NCI-H82 treated with DMSO at 0.1 percent for 48 hours (cell line): ENCODE measurements at regions not wholly inside any gene's neighbourhood (a gene's known extent, or its start where the extent isn't known, plus 50 kb on each side); places are given as distances from the start of the nearest gene placed in this dataset.

Experiments used
- DNase-seq: peaks from one replicate; lab custom pipeline; 2025; ENCODE audit not compliant: unreplicated experiment; lab: John Stamatoyannopoulos, UW

GRCh38 chr2:155830351-155830750 is 502.2 kb downstream of the NR4A2 start:
- peak; percentile 11 for DNase-seq

- peak; percentile 48 for DNase-seq
Observed at GRCh38 chr2:155825876-155826275, 506.6 kb downstream of the NR4A2 start.

GRCh38 chr2:155815851-155816250 is 516.7 kb downstream of the NR4A2 start:
- DNase-seq, result peak; percentile 49

GRCh38 chr2:155815275-155815674 is 517.2 kb downstream of the NR4A2 start:
- no peak for DNase-seq

GRCh38 chr2:155810411-155810810 is 522.1 kb downstream of the NR4A2 start:
- no peak for DNase-seq

GRCh38 chr2:155802888-155803287 is 529.6 kb downstream of the NR4A2 start:
- no peak for DNase-seq

GRCh38 chr2:155792666-155793065 is 539.9 kb downstream of the NR4A2 start:
- DNase-seq, result no peak

- DNase-seq, result no peak
Observed at GRCh38 chr2:155770516-155770915, 562.0 kb downstream of the NR4A2 start.

- no peak for DNase-seq
Observed at GRCh38 chr2:155766342-155767115, 566.0 kb downstream of the NR4A2 start.

GRCh38 chr2:155755481-155755880 is 577.0 kb downstream of the NR4A2 start:
- no peak for DNase-seq

GRCh38 chr2:155748131-155748530 is 584.4 kb downstream of the NR4A2 start:
- DNase-seq, result peak; percentile 87

- no peak for DNase-seq
Observed at GRCh38 chr2:155747531-155747930, 585.0 kb downstream of the NR4A2 start.

GRCh38 chr2:155733091-155733853 is 599.2 kb downstream of the NR4A2 start:
- peak; percentile 94 for DNase-seq

- no peak for DNase-seq
Observed at GRCh38 chr2:155730804-155731203, 601.7 kb downstream of the NR4A2 start.

GRCh38 chr2:155727187-155727895 is 605.2 kb downstream of the NR4A2 start:
- no peak for DNase-seq

GRCh38 chr2:155722290-155722689 is 610.2 kb downstream of the NR4A2 start:
- no peak for DNase-seq

GRCh38 chr2:155715705-155716104 is 616.8 kb downstream of the NR4A2 start:
- DNase-seq, result no peak

GRCh38 chr2:155714983-155715382 is 617.5 kb downstream of the NR4A2 start:
- DNase-seq, result no peak

GRCh38 chr2:155708071-155708470 is 624.5 kb downstream of the NR4A2 start:
- no peak for DNase-seq

- DNase-seq, result no peak
Observed at GRCh38 chr2:155703917-155704316, 628.6 kb downstream of the NR4A2 start.

GRCh38 chr2:155703048-155703447 is 629.5 kb downstream of the NR4A2 start:
- no peak for DNase-seq

GRCh38 chr2:155701721-155702120 is 630.8 kb downstream of the NR4A2 start:
- no peak for DNase-seq
